ENCODE measurements at regions not wholly inside any gene's neighbourhood (a gene's known extent, or its start where the extent isn't known, plus 50 kb on each side); places are given as distances from the start of the nearest gene placed in this dataset.

DNA sequence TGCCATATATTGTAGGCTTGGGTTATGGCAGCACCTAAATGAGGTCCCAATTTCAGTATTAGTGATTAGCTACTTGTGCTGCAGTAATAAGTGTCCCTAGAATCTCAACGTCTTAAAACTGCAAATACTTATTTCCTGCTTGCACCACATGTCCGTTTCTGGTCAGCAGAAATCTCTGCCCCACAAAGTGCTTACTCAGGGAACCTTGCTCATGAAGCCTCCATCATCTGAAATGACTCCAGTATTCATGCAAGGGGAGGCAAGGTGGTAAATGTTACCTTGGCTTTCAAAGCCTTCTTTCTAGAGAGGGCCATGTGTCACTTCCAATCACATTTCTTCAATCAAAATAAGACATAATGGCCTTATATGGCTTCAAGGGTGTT lies 274.2 kb upstream of the KAZN start:
- H3K4me3 ChIP-seq (ENCODE audit: low read depth, low read length) = no peak overlapping the region
- TF ChIP-seq, protein P1, sequence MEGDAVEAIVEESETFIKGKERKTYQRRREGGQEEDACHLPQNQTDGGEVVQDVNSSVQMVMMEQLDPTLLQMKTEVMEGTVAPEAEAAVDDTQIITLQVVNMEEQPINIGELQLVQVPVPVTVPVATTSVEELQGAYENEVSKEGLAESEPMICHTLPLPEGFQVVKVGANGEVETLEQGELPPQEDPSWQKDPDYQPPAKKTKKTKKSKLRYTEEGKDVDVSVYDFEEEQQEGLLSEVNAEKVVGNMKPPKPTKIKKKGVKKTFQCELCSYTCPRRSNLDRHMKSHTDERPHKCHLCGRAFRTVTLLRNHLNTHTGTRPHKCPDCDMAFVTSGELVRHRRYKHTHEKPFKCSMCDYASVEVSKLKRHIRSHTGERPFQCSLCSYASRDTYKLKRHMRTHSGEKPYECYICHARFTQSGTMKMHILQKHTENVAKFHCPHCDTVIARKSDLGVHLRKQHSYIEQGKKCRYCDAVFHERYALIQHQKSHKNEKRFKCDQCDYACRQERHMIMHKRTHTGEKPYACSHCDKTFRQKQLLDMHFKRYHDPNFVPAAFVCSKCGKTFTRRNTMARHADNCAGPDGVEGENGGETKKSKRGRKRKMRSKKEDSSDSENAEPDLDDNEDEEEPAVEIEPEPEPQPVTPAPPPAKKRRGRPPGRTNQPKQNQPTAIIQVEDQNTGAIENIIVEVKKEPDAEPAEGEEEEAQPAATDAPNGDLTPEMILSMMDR (IDR thresholded peaks at IDR 0.05; ENCODE audit: low read depth, low read length) = no peak

DNA sequence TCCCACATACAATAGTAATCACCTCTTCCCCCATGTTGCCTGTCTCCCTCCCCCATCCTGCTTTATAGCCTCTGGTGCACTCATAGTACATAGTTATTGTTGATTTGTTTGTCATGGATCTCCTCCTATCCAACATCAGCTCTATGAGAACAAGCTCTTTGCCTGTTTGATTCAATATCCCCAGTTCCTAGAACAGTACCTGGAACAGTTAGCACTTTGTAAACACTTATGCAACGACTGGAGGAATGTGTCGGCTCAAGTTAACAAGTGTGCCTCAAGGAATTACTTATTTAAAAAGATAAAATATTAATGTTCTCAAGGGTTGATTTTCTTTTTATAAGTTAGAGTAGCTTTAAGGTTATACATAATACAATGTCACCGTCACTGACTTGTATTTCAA lies 271.6 kb upstream of the KAZN start:
- H3K4me3 ChIP-seq (ENCODE audit: low read depth, low read length) = no peak overlapping the region
- TF ChIP-seq, protein P1 (IDR thresholded peaks at IDR 0.05; ENCODE audit: low read depth, low read length) = no peak

DNA sequence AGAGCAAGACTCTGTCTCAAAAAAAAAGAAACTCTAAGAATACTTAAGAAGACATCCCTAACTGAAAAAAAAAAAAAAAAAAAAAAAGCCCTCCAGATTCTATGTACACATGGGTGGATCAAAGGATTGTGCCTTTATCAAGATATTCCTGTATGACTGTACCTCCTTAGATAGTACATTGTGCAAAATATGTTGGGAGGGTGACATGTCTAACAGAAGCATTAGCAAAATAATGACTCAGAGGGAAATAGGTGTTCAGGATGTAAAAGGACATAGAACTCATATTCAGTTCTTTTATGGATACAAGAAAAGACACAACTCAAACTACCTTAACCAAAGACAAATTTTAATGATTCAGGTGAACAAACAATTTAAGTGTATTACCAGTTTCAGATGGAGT lies 269.8 kb upstream of the KAZN start:
- no peak overlapping the region for H3K4me3 ChIP-seq (ENCODE audit: low read depth, low read length)
- TF ChIP-seq, protein P1 (IDR thresholded peaks at IDR 0.05; ENCODE audit: low read depth, low read length) = no peak

DNA sequence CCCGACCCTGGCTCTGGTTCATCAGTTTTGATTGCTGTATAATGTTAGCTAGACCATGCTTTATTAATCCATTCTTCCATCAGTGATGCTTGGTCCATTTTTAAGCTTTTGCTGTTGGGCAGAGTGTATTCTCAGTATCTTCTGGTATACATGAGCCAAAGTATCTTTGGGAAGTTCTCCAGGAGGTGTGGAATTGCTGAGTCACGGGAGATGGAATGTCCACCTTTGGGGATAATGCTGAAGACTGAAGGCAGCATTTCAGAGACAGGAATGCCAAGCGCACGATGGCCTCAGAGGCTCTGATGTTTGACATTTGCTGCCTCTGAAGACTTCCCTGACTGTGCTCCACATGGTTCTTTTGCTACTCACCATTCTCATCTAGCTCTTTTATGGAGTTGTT lies 266.3 kb upstream of the KAZN start:
- no peak overlapping the region for H3K4me3 ChIP-seq (ENCODE audit: low read depth, low read length)
- TF ChIP-seq, protein P1 (IDR thresholded peaks at IDR 0.05; ENCODE audit: low read depth, low read length) = no peak

DNA sequence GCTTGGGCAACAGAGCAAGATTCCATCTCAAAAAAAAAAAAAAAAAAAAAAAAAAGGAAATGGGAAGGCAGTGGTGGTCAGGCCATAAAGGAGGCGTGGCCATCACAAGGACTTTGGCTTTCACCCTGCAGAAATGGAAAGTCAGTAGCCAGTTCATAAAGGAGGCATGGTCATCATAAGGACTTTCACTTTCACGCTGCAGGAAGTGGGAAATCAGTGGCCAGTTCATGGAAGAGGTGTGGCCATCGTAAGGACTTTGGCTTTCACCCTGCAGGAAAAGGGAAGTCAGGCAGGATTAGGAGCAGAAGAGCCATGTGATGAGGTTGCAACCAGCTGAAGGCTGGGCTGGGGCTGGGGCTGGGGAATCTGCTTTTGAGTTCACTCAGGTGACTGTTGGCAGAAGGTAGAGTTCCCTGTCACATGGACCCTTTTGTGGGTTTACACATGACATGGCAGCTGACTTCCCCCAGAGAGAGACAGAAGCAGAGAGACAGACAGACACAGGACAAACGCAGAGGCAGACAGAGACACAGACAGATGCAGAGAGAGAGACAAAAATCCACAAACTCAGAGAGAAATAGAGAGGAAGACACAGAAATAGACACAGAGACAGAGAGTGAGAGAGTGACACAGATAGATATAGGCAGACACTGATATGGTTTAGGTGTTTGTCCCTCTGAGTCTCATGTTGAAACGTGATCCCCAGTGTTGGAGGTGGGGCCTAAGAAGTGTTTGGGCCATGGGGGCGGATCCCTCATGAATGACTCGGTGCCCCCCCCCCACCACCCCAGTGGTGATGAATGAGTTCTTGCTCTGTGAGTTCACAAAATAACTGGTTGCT lies 263.9 kb upstream of the KAZN start:
- TF ChIP-seq, protein P1 (IDR thresholded peaks at IDR 0.05; ENCODE audit: low read depth, low read length) = no peak
- H3K4me3 ChIP-seq (ENCODE audit: low read depth, low read length) = no peak overlapping the region

DNA sequence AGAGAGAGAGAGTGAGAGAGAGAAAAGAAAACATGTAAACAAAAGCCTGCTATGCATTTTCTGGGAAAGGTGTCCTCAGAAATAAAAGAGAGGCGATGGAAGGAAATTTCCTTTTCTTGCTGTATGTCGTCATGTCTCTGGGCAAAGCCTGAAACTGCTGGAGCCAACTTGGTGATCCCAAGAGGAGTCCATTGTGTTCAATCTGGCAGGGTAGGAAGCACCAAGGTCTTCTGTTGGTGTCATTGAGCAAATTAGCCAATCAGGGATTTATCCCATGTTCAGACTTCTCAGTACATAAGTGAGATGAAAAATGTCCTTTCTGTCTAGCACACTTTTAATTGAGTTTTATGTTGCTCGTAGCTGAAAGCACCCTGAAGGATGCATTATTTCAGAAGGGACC lies 260.0 kb upstream of the KAZN start:
- no peak overlapping the region for H3K4me3 ChIP-seq (ENCODE audit: low read depth, low read length)
- TF ChIP-seq, protein P1 (IDR thresholded peaks at IDR 0.05; ENCODE audit: low read depth, low read length) = no peak

DNA sequence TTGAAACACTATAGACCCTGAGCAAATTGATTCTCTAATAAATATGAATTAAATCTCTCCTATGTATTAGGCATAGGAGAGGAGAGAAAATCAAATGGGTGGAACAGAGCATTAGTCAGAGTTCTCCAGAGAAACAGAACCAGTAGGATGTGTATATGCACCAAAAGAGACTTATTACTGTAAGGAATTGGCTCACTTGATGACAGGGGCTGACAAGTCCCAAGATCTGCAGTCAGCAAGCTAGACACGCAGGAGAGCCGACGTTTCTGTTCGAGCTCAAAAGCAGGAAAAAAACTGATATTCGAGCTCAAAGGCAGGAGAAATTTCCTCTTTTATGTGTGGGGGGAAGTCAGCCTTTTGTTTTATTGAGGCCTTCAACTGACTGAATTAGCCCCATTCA lies 259.2 kb upstream of the KAZN start:
- TF ChIP-seq, protein P1 (IDR thresholded peaks at IDR 0.05; ENCODE audit: low read depth, low read length) = no peak
- no peak overlapping the region for H3K4me3 ChIP-seq (ENCODE audit: low read depth, low read length)
